H9 (cell line): ENCODE measurements at regions not wholly inside any gene's neighbourhood (a gene's known extent, or its start where the extent isn't known, plus 50 kb on each side); places are given as distances from the start of the nearest gene placed in this dataset.
A peak's percentile ranks its signal among the peaks of the same experiment; 100 is the strongest.
"Not testable (repeated sequence)": the region's sequence is repeated elsewhere in the genome, so short reads cannot be mapped to it uniquely, and the experiment has no call there.

ENCODE experiments used
- DNase-seq: peaks from one replicate; pipeline ENCODE4 v3.0.0-alpha.2; 2017
- H2AFZ ChIP-seq: one replicate; pipeline ENCODE4 v1.6.1; 2013; ENCODE audit warnings: mild to moderate bottlenecking, low read length, control low read depth, moderate library complexity
- H2AK5ac ChIP-seq: 2 replicates; pipeline ENCODE4 v1.6.1; 2013; ENCODE audit warnings: low read length, control low read depth, mixed read lengths; ENCODE audit not compliant: insufficient read length
- H2BK120ac ChIP-seq: one replicate; pipeline ENCODE4 v1.6.1; 2013; ENCODE audit warnings: low read depth, mild to moderate bottlenecking, low read length, control low read depth, inconsistent platforms; ENCODE audit not compliant: poor library complexity, severe bottlenecking
- H2BK12ac ChIP-seq: 2 replicates; pipeline ENCODE4 v1.6.1; 2013; ENCODE audit warnings: low read length, control low read depth, mixed read lengths, low read depth; ENCODE audit not compliant: insufficient read length
- H2BK15ac ChIP-seq: 2 replicates; pipeline ENCODE4 v1.6.1; 2013; ENCODE audit warnings: low read depth, low read length, control low read depth
- H2BK20ac ChIP-seq: one replicate; pipeline ENCODE4 v1.6.1; 2013; ENCODE audit warnings: low read depth, mild to moderate bottlenecking, low read length, control low read depth, inconsistent platforms; ENCODE audit not compliant: poor library complexity, severe bottlenecking
- H2BK5ac ChIP-seq: 2 replicates; pipeline ENCODE4 v1.6.1; 2013; ENCODE audit warnings: low read length, control low read depth, mixed read lengths; ENCODE audit not compliant: insufficient read length
- H3K14ac ChIP-seq: 2 replicates; pipeline ENCODE4 v1.6.1; 2013; ENCODE audit warnings: low read length, control low read depth; ENCODE audit not compliant: insufficient read depth
- H3K18ac ChIP-seq: 2 replicates; pipeline ENCODE4 v1.6.1; 2013; ENCODE audit warnings: low read depth, mild to moderate bottlenecking, mixed read lengths, low read length, control low read depth; ENCODE audit not compliant: insufficient read length
- H3K23ac ChIP-seq: 2 replicates; pipeline ENCODE4 v1.6.1; 2013; ENCODE audit warnings: low read length, control low read depth, mixed read lengths, low read depth; ENCODE audit not compliant: insufficient read length
- H3K23me2 ChIP-seq: 2 replicates; pipeline ENCODE4 v1.6.1; 2013; ENCODE audit warnings: low read depth, mild to moderate bottlenecking, mixed read lengths, low read length, control low read depth; ENCODE audit not compliant: insufficient read length, poor library complexity, severe bottlenecking
- H3K27ac ChIP-seq: 2 replicates; pipeline ENCODE4 v1.5.1; 2013; ENCODE audit warnings: low read length, control low read depth, mixed read lengths, low read depth; ENCODE audit not compliant: insufficient read length
- H3K27me3 ChIP-seq: 2 replicates; pipeline ENCODE4 v1.6.1; 2013; ENCODE audit warnings: low read length, control low read depth, inconsistent platforms; ENCODE audit not compliant: insufficient read depth
- H3K4ac ChIP-seq: 2 replicates; pipeline ENCODE4 v1.6.1; 2013; ENCODE audit warnings: low read depth, mild to moderate bottlenecking, control low read depth, inconsistent platforms, low read length, moderate library complexity
- H3K4me1 ChIP-seq: 2 replicates; pipeline ENCODE4 v1.6.1; 2013; ENCODE audit warnings: low read length, control low read depth, inconsistent platforms; ENCODE audit not compliant: insufficient read depth
- H3K4me2 ChIP-seq: 2 replicates; pipeline ENCODE4 v1.6.1; 2013; ENCODE audit warnings: low read length, control low read depth, mixed read lengths; ENCODE audit not compliant: insufficient read length, insufficient read depth
- H3K56ac ChIP-seq: 2 replicates; pipeline ENCODE4 v1.6.1; 2013; ENCODE audit warnings: low read depth, mild to moderate bottlenecking, mixed read lengths, low read length, control low read depth; ENCODE audit not compliant: insufficient read length
- H3K79me1 ChIP-seq: 2 replicates; pipeline ENCODE4 v1.6.1; 2013; ENCODE audit warnings: low read depth, mild to moderate bottlenecking, moderate library complexity, low read length, control low read depth, inconsistent platforms; ENCODE audit not compliant: insufficient read depth, poor library complexity, severe bottlenecking
- H3K79me2 ChIP-seq: 2 replicates; pipeline ENCODE4 v1.6.1; 2013; ENCODE audit warnings: low read length, control low read depth, inconsistent platforms; ENCODE audit not compliant: insufficient read depth
- H3K9ac ChIP-seq: 2 replicates; pipeline ENCODE4 v1.6.1; 2013; ENCODE audit warnings: low read length, control low read depth, mixed read lengths; ENCODE audit not compliant: insufficient read length; ENCODE audit errors: extremely low read depth
- H3K9me3 ChIP-seq: one replicate; pipeline ENCODE4 v1.6.1; 2013; ENCODE audit warnings: low read depth, low read length, inconsistent platforms; ENCODE audit not compliant: control insufficient read depth
- H3T11ph ChIP-seq: one replicate; pipeline ENCODE4 v1.6.1; 2013; ENCODE audit warnings: mild to moderate bottlenecking, low read length, control low read depth, inconsistent platforms
- H4K20me1 ChIP-seq: one replicate; pipeline ENCODE4 v1.6.1; 2013; ENCODE audit not compliant: control insufficient read depth, insufficient read length, insufficient read depth
- H4K5ac ChIP-seq: 2 replicates; pipeline ENCODE4 v1.6.1; 2013; ENCODE audit warnings: low read depth, mild to moderate bottlenecking, mixed read lengths, low read length, control low read depth; ENCODE audit not compliant: insufficient read length
- H4K8ac ChIP-seq: replicated peaks from 2 replicates; pipeline ENCODE4 v1.6.1; 2013; ENCODE audit warnings: low read length, control low read depth, mixed read lengths, low read depth; ENCODE audit not compliant: insufficient read length
- H4K91ac ChIP-seq: 2 replicates; pipeline ENCODE4 v1.6.1; 2013; ENCODE audit warnings: low read depth, mild to moderate bottlenecking, moderate library complexity, mixed read lengths, low read length, control low read depth; ENCODE audit not compliant: insufficient read length
- H3K27ac Mint-ChIP-seq, 3 experiments: 2 replicates in 2 of 3; 3 replicates in 1 of 3; pipeline ENCODE4 v1.8.0; 2020 to 2021; ENCODE audit warnings: mixed read lengths in 3 of 3, mild to moderate bottlenecking in 1 of 3, moderate library complexity in 1 of 3
- H3K27me3 Mint-ChIP-seq: 2 replicates; pipeline ENCODE4 v1.8.0; 2021; ENCODE audit warnings: low read depth, mild to moderate bottlenecking, moderate library complexity, mixed read lengths
- H3K36me3 Mint-ChIP-seq, 3 experiments: 2 replicates in 2 of 3; 3 replicates in 1 of 3; pipeline ENCODE4 v1.8.0; 2020 to 2021; ENCODE audit warnings: low read depth in 3 of 3, mixed read lengths in 3 of 3; ENCODE audit not compliant: insufficient read depth in 1 of 3
- H3K4me1 Mint-ChIP-seq, 2 experiments: 2 replicates each; pipeline ENCODE4 v1.8.0; 2020; ENCODE audit warnings: mixed read lengths in 2 of 2
- H3K4me3 Mint-ChIP-seq, 2 experiments: 2 replicates in 1 of 2; 3 replicates in 1 of 2; pipeline ENCODE4 v1.8.0; 2020 to 2021; ENCODE audit warnings: mild to moderate bottlenecking in 2 of 2, mixed read lengths in 2 of 2, moderate library complexity in 1 of 2
- H3K9me3 Mint-ChIP-seq, 2 experiments: 2 replicates in 1 of 2; 3 replicates in 1 of 2; pipeline ENCODE4 v1.8.0; 2020; ENCODE audit warnings: mild to moderate bottlenecking in 2 of 2, mixed read lengths in 2 of 2, moderate library complexity in 1 of 2
- CTCF ChIP-seq: fragments of 200-600 bp; sonication (generic); conservative IDR thresholded peaks from 3 replicates; pipeline ENCODE4 v1.8.0; 2021; ENCODE audit warnings: antibody characterized with exemption, mild to moderate bottlenecking
- WGBS: extraction: QIAGEN DNeasy Blood & Tissue Kit; methylation state at CpG from one replicate; pipeline ENCODE4 v1.1.7; 2013; ENCODE audit warnings: missing lambda C conversion rate, low lambda C conversion rate, mixed read lengths; ENCODE audit not compliant: insufficient read length; ENCODE audit errors: extremely low coverage; 5-methylcytosine and 5-hydroxymethylcytosine counted together

- H4K5ac ChIP-seq = no peak overlapping the region
- no peak for TF ChIP-seq CTCF
- H3K4me3 Mint-ChIP-seq = no peak overlapping the region
- H2BK15ac ChIP-seq = no peak overlapping the region
- H2BK5ac ChIP-seq = no peak overlapping the region
- H3K18ac ChIP-seq = no peak overlapping the region
- no peak overlapping the region for H2BK120ac ChIP-seq
- no peak overlapping the region for H3K27ac Mint-ChIP-seq
- H3K4me2 ChIP-seq = no peak overlapping the region
- no peaks in the 10 kb centered on the region for H3K27me3 Mint-ChIP-seq
- H2AFZ ChIP-seq = no peak overlapping the region
- H3K14ac ChIP-seq = no peak overlapping the region
- H4K8ac ChIP-seq = no peak overlapping the region
- H2BK20ac ChIP-seq = no peak overlapping the region
- H3K9me3 ChIP-seq = no peaks in the 10 kb centered on the region
- H3K79me2 ChIP-seq = no peaks in the 10 kb centered on the region
- H4K91ac ChIP-seq = no peak overlapping the region
- H3K56ac ChIP-seq = no peak overlapping the region
- no peak overlapping the region for H3K4ac ChIP-seq
- H3K9ac ChIP-seq = no peak overlapping the region
- peaks cover 0 to 3% (median 0%) of the 10 kb centered on the region in 3 experiments; a peak in 3 of 7 replicates for H3K36me3 Mint-ChIP-seq
- WGBS = no CpG with 5 or more reads among the region's 1 CpG
- no peak overlapping the region for H2AK5ac ChIP-seq
- no peaks in the 10 kb centered on the region for H3K27me3 ChIP-seq
- no peaks in the 10 kb centered on the region for H3K23me2 ChIP-seq
- H2BK12ac ChIP-seq = no peak overlapping the region
- H3K27ac ChIP-seq = no peak overlapping the region
- H3T11ph ChIP-seq = no peak overlapping the region
- no peaks in the 10 kb centered on the region for H4K20me1 ChIP-seq
- no peak overlapping the region for H3K23ac ChIP-seq
- no peaks in the 10 kb centered on the region for H3K4me1 Mint-ChIP-seq
- H3K9me3 Mint-ChIP-seq = peaks cover 2 to 8% of the 10 kb centered on the region in 2 experiments; a peak in 4 of 5 replicates
- H3K4me1 ChIP-seq = no peaks in the 10 kb centered on the region
- no peak for DNase-seq
- H3K79me1 ChIP-seq = no peaks in the 10 kb centered on the region
These were observed 274.0 kb upstream of the KITLG start for GRCh38 chr12:88854260-88854659.

- H3K18ac ChIP-seq, H4K91ac ChIP-seq, H3K23me2 ChIP-seq, H4K20me1 ChIP-seq, H3K23ac ChIP-seq, H3K27ac Mint-ChIP-seq, H3K27me3 ChIP-seq, H3K9ac ChIP-seq, H3K79me2 ChIP-seq, H3K36me3 Mint-ChIP-seq, H3K79me1 ChIP-seq, H3K27ac ChIP-seq, H3K4me1 ChIP-seq, H3K9me3 Mint-ChIP-seq, H3K56ac ChIP-seq, H2BK5ac ChIP-seq, H2AK5ac ChIP-seq, H4K8ac ChIP-seq, H3K14ac ChIP-seq, H2AFZ ChIP-seq, H2BK12ac ChIP-seq, H3T11ph ChIP-seq, H3K4ac ChIP-seq, H3K9me3 ChIP-seq, H3K4me1 Mint-ChIP-seq, H4K5ac ChIP-seq, H2BK15ac ChIP-seq, H3K27me3 Mint-ChIP-seq, H2BK20ac ChIP-seq, H3K4me3 Mint-ChIP-seq, H2BK120ac ChIP-seq, H3K4me2 ChIP-seq: not testable (repeated sequence)
- no CpG with 5 or more reads among the region's 14 CpGs for WGBS
- peak; percentile 31 for DNase-seq
These were observed 267.0 kb upstream of the KITLG start for GRCh38 chr12:88847246-88847645.
